HG03103 (cell line): ENCODE measurements at regions not wholly inside any gene's neighbourhood (a gene's known extent, or its start where the extent isn't known, plus 50 kb on each side); places are given as distances from the start of the nearest gene placed in this dataset.
A peak's percentile ranks its signal among the peaks of the same experiment; 100 is the strongest.
"Not testable (repeated sequence)": the region's sequence is repeated elsewhere in the genome, so short reads cannot be mapped to it uniquely, and the experiment has no call there.

Experiments
- ATAC-seq: cut with Tn5 transposase; IDR thresholded peaks from one replicate; pipeline ENCODE4 v1.9.1; 2021; ENCODE audit warnings: low read depth; ENCODE audit not compliant: unreplicated experiment

DNA sequence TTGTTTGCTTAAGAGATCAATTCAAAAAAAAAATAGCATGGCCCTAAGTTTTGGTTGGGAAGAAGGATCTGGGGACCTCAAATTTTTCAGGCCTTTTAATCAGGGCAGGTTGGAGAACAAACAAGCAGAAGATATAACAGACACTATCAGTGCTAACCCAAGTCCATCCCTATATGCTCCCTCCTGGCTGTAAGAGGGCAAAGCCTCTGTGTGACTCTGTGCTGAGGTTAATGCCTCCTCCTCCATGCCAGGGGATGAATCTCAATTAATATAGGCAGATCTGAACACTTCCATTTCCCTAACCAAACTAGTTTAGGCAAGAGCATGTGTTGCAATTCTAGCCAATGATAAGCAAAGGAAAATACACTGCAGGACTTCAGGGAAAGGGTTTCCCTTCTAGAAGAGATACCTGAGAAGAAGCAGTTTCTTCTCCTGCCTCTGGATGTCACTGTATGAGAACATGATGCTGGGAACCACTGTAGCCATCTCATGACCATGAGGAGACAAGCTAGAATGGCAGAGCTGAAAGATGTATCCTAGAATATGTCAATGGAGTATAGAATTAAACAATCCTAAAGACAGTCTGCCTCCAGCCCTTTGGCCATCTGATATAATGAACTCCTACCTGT, 76.0 kb downstream of the CHD9NB start:
- ATAC-seq, result no peak

- no peak for ATAC-seq
These were observed 85.0 kb downstream of the CHD9NB start for GRCh38 chr16:52967744-52968143.

- ATAC-seq, result no peak
These were observed 88.4 kb downstream of the CHD9NB start for GRCh38 chr16:52964290-52964689.

DNA sequence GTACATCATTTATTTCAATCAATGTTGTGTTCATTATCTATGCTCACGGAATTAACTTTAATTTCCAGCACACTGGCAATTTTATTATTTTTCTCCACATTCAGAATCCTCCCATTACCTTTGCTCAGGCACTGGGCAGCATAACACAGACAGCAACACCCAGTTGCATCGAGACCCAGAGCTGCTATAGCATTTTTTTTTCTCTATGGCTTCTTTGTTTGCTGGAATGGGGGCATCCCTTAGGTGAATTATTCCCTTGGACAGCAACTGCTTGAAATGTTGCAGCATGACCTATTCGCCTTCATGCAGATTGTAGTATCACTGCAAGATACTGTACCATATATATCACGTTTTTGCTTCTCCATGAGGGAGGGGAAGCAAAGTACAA, 88.8 kb downstream of the CHD9NB start:
- no peak for ATAC-seq

- ATAC-seq, result no peak
These were observed 89.4 kb downstream of the CHD9NB start for GRCh38 chr16:52963212-52963854.

GRCh38 chr16:52958951-52959350, 93.7 kb downstream of the CHD9NB start:
- no peak for ATAC-seq

DNA sequence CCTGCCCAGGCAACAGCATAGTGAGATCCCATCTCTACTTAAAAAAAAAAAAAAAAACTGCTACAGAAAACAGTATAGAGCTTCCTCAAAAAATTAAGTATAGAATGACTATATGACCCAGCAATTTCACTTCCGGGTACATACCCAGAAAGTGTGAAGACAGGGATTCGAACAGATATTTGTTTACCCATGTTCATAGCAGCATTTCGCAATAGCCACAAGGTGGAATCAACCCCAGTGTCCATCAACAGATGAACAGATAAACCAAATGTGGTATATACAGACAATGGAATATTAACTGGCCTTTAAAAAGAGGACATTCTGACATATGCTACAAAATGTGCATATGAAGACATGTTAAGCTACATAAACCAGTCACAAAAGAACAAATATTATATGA, 95.5 kb downstream of the CHD9NB start:
- ATAC-seq, result no peak

GRCh38 chr16:52956044-52956443, 96.7 kb downstream of the CHD9NB start:
- ATAC-seq, result no peak

DNA sequence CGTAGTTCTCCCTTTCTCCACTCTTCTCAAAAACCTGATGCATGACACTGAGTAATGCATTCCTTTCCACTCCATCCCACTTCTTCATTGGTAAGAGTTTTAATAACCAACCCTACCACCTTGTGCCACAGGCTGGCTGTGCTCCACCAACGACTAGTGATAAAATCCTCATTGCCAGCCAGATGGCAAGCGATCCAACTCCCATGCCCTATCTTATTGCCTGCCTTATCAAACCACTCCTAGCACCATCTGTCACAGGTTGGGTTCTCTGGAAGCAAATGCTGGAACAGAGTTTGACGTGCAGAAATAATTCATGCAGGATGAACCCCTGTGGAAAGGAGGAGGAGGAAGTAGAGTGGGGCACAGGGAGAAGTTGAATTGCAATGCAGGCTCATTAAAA, 99.5 kb downstream of the CHD9NB start:
- no peak for ATAC-seq

GRCh38 chr16:52948946-52949345, 103.8 kb downstream of the CHD9NB start:
- ATAC-seq, result no peak

DNA sequence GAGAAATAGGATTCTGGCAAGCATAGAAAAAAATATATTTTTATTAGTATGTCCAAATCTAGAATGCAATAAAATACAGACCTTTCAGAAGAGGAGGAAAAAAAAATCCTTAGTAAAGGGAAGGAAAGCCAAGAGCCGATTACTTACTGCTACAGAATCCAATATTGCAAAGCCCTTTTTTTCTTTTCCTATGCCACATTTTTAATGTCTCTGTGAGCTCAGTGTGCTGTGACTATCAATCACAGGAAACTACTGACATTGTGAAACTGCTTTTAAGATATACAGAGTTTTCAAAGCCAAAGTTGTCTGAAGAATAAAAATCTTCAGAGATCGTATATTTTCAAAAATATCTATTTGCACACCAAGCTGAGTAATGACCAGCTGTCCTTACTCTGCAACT, 120.4 kb downstream of the CHD9NB start:
- no peak for ATAC-seq

DNA sequence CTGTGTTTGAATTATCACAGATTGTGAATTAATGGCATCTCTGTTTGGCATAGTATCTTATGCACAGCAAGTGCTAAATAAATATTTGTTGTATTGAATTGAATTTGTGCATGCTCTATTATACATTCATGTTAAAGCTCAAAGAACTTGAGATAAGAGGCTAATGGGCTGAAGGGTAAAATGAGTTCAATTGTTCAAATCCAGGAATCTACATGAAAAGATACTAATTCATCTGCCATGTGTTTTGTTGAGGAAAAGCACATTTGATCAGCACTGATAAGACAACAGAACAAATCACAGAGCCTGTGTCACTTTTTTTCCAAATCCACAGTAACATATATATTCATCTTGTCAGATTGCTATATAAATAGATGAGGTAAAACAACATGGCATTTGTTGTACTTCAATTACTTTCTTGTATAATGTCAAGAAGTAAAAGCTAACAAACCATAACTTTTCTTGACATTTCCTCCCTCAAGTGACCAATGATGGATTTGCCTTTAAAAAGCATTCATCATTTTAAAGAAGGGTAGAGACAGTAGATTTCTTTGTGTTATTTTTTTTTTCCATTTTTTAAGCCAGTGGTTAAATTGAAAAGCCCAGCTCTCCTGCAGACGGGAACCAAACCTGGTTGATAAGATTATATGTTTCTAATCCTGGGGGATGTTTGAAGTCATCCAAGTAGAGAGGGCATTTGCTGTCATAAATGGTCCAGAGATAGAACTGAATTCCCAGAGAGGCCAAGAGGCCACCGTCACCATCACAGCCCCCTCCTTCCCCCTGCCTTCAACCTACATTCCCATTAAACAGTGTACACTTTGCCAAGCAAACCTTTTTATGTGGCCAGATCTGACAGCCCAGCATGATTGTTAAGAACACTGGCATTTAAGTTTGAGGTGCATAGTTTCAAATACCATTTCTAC, 123.0 kb downstream of the CHD9NB start:
- no peak for ATAC-seq

DNA sequence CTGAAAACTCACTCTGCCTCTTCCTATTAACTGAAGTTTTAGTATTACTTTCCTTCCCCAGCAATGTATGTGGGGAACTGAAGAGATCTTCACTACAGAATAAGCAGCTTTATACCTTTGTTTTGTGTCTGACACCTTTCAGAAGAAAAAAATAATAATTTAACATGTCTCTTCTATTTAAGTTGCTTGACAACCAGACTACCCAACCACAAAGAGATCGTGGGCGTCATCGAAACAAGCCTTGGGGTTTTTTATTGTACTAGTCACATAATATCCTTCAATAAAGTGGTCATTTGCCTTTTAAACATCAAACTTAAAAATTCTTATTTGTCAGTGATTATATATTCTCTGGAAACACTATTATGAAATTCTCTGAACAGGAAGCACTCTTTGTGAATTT, 123.7 kb downstream of the CHD9NB start:
- ATAC-seq, result no peak

DNA sequence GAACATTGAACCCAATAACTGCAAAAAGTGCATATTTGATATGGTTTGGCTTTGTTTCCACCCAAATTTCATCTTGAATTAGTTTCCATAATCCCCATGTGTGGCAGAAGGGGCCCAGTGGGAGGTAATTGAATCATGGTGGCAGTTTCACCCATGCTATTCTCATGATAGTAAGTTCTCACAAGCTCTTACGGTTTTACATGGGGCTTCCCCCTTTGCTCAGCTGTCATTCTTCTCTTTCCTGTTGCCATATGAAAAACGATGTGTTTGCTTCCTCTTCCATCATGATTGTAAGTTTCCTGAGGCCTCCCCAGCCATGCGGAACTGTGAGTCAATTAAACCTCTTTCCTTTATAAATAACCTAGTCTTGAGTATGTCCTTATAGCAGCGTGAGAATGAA, 127.6 kb downstream of the CHD9NB start:
- no peak for ATAC-seq

- no peak for ATAC-seq
These were observed 128.5 kb downstream of the CHD9NB start for GRCh38 chr16:52924162-52924561.

DNA sequence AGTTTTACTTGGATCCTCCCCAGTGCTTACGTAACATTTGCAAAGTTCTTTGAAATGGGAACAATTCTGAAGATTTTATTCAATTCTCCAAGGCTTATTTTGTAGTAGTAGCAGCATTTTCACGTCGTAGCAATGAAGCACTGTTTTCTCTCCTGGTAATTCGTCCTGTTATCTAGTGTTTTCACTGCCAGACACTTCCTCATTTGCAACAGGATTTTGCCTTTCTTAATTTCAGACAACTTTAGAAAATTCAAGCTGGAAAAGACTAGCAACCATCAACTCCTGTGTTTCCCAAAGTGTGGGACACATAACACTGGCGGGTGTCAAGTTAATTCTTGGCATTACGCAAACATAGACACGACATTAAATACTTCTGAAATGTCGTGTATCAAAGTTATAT, 131.6 kb downstream of the CHD9NB start:
- ATAC-seq, result no peak

- ATAC-seq, result no peak
These were observed 132.4 kb downstream of the CHD9NB start for GRCh38 chr16:52920331-52920730.

GRCh38 chr16:52914428-52914827, 138.3 kb downstream of the CHD9NB start:
- no peak for ATAC-seq

DNA sequence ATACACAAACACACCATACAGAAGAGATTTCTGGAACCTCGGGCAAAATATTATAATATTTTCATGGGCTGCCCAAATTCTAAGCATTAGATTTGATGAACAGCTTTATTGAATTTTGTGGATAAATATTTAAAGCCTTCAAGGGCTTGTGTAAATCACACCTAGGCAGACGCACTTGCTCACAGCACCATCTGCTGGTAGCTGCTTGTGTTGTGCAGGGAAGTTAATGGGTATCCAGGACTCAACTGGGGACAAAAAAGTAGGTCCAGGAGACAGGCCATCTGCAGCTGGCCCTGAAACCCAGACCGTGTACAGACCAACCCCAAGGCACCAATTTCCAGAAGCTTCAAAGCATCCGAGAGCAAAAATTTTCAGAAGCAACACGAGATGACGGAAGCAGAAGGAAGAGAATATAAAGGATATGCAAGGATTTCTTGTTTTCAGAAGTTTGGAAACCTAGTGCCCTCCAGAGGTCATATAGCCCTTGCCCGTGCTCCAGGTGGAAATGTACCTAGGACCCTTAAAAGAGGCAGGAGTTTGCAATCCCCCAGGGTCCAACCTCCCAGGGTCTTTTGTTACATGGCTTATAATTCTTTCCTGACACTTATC, 140.0 kb downstream of the CHD9NB start:
- peak; percentile 58 for ATAC-seq

- not testable (repeated sequence) for ATAC-seq
These were observed 144.6 kb downstream of the CHD9NB start for GRCh38 chr16:52908057-52908456.

DNA sequence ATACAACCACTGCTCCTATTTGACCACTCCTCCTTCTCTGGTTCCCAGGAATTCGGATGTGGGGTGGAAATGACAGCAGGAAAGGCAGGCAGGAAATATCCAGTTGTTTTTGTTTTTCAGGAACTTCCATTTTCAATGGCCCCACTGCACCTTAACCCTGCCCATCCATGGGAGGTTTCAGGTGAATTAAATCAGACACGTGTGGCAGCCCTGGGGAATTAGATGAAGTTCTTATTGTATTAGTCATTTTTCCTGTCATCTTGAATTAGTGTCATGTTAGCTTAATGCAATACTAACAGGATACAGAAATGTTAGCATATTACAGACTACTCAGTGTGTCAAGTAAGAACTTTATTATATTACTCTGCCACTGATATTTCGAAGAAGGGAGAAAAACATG, 146.4 kb downstream of the CHD9NB start:
- no peak for ATAC-seq
